ENCODE measurements at regions not wholly inside any gene's neighbourhood (a gene's known extent, or its start where the extent isn't known, plus 50 kb on each side); places are given as distances from the start of the nearest gene placed in this dataset.

DNA sequence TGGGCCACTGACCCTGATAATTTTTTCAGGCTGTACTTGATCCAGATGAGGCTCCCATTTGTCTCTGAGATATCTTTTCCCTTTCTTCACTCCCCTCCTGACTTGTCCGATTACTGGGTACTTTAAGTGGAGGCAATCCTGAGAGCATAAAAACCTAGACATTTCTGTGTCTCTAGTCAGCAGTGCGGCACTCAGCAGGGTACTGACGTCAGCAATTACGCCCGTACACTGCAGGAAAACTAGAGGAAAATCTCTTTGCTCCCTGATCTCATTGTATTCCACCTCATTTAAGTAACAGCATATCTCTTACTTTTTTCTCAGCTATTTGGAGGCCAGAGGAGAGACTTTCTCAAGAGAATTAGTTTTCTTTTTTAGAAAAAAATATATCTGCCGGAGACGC is 315.5 kb upstream of the OR4E1 start:
- TF ChIP-seq, protein P1, sequence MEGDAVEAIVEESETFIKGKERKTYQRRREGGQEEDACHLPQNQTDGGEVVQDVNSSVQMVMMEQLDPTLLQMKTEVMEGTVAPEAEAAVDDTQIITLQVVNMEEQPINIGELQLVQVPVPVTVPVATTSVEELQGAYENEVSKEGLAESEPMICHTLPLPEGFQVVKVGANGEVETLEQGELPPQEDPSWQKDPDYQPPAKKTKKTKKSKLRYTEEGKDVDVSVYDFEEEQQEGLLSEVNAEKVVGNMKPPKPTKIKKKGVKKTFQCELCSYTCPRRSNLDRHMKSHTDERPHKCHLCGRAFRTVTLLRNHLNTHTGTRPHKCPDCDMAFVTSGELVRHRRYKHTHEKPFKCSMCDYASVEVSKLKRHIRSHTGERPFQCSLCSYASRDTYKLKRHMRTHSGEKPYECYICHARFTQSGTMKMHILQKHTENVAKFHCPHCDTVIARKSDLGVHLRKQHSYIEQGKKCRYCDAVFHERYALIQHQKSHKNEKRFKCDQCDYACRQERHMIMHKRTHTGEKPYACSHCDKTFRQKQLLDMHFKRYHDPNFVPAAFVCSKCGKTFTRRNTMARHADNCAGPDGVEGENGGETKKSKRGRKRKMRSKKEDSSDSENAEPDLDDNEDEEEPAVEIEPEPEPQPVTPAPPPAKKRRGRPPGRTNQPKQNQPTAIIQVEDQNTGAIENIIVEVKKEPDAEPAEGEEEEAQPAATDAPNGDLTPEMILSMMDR (IDR thresholded peaks at IDR 0.05 in 8 of 11, conservative IDR thresholded peaks at IDR 0.05 in 3 of 11): no peak
- TF ChIP-seq POLR2A (IDR thresholded peaks at IDR 0.05) (no peak), POLR2AphosphoS5 (IDR thresholded peaks at IDR 0.05) (no peak)
